Stimulated activated memory B cell treated with anti-CD40 and anti-IgM and Interleukin-4, amounts not matched to agents 10 μg/mL and 1 μg/mL and 100 μg/mL, for 72 hours (primary cell): ENCODE measurements at regions not wholly inside any gene's neighbourhood (a gene's known extent, or its start where the extent isn't known, plus 50 kb on each side); places are given as distances from the start of the nearest gene placed in this dataset.

Source experiments
- ATAC-seq: fragments of 150-1000 bp; cut with Tn5 transposase; 2 replicates; pipeline ENCODE4 v1.10.0; 2021
- H3K27ac Mint-ChIP-seq: one replicate; pipeline ENCODE4 v1.8.0; 2022; ENCODE audit warnings: mild to moderate bottlenecking, mixed read lengths
- H3K27me3 Mint-ChIP-seq: one replicate; pipeline ENCODE4 v1.8.0; 2022; ENCODE audit warnings: mixed read lengths
- H3K36me3 Mint-ChIP-seq: one replicate; pipeline ENCODE4 v1.8.0; 2022; ENCODE audit warnings: mixed read lengths
- H3K4me1 Mint-ChIP-seq: one replicate; pipeline ENCODE4 v1.8.0; 2022; ENCODE audit warnings: mixed read lengths
- H3K4me3 Mint-ChIP-seq: one replicate; pipeline ENCODE4 v1.8.0; 2022; ENCODE audit warnings: mild to moderate bottlenecking, moderate library complexity, mixed read lengths
- H3K9me3 Mint-ChIP-seq: one replicate; pipeline ENCODE4 v1.8.0; 2022; ENCODE audit warnings: mixed read lengths

- Mint-ChIP-seq H3K9me3 (no peaks in the 10 kb centered on the region), H3K4me3 (no peak overlapping the region), H3K4me1 (no peaks in the 10 kb centered on the region), H3K27me3 (no peaks in the 10 kb centered on the region), H3K36me3 (no peaks in the 10 kb centered on the region), H3K27ac (no peak overlapping the region)
- no peak for ATAC-seq
Measured at GRCh38 chr3:22296601-22297000, 545.6 kb upstream of the ZNF385D start.

DNA sequence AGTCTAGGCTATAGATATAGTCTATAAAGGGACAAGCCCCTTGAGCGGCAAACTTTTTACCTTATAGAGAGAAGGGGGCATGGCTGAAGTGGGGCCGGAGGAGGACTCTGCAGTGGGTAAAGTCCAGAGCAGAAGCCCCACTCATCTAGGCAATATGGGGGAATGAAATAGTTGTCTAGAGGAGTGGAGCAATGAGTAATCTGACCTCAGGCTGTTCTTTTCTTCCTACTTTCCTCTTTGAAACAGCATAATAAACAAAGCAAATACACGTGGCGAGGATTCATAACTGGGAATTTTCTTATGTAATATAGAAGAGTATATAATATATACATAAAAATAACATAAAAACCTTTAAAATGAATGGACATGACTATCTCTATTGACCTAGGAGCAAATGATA is 546.4 kb upstream of the ZNF385D start:
- H3K36me3 Mint-ChIP-seq, result no peaks in the 10 kb centered on the region
- H3K27ac Mint-ChIP-seq, result no peak overlapping the region
- H3K4me3 Mint-ChIP-seq, result no peak overlapping the region
- H3K4me1 Mint-ChIP-seq, result no peaks in the 10 kb centered on the region
- no peaks in the 10 kb centered on the region for H3K9me3 Mint-ChIP-seq
- ATAC-seq, result no peak
- H3K27me3 Mint-ChIP-seq, result no peaks in the 10 kb centered on the region

DNA sequence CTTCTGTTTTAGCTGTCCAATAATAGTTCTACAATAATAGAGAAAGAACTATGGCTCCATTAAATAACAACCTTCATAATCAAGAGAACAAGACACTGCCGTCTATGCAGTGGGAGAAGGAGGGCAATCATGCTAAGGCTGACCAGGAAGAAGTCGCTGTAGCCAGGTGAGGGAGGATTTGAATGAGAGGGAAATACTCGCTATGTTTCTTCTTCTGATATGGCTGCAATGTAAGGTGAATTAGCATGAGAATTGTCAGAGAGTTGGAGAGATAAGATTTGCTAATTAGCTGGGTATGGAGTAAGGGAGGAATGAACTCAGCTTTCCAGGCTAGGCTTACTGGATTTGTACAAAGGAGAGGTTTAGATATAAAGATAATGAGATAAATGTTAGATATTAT is 555.4 kb upstream of the ZNF385D start:
- Mint-ChIP-seq H3K4me1 (no peaks in the 10 kb centered on the region), H3K36me3 (no peaks in the 10 kb centered on the region), H3K27me3 (no peaks in the 10 kb centered on the region), H3K4me3 (no peak overlapping the region), H3K9me3 (peaks cover 5% of the 10 kb centered on the region), H3K27ac (no peak overlapping the region)
- ATAC-seq, result no peak

DNA sequence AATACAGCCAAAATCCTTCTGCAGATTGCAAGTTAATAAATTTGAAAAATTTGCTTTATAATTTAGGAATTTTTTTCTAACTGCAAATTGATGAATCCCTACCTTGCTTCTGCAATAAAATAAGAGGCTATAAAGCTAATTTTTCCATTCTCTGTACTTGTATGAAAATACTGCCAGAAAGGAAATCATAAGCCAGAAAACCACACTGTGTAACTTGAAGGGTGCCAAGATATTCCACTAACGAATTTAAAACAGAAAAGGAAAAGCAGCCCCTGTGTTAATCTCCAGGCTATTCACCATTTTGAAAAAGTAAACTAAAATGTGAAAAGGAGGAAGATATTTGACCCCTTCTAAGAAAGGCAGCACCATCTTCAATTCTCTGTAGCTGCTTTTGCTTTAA is 557.9 kb upstream of the ZNF385D start:
- Mint-ChIP-seq H3K27me3 (no peaks in the 10 kb centered on the region), H3K27ac (no peak overlapping the region), H3K4me1 (no peaks in the 10 kb centered on the region), H3K36me3 (no peaks in the 10 kb centered on the region), H3K9me3 (peaks cover 5% of the 10 kb centered on the region), H3K4me3 (no peak overlapping the region)
- no peak for ATAC-seq

GRCh38 chr3:22315925-22316324 is 564.9 kb upstream of the ZNF385D start:
- ATAC-seq, result no peak
- peaks cover 7% of the 10 kb centered on the region for H3K9me3 Mint-ChIP-seq
- no peak overlapping the region for H3K4me3 Mint-ChIP-seq
- H3K36me3 Mint-ChIP-seq, result no peaks in the 10 kb centered on the region
- H3K4me1 Mint-ChIP-seq, result no peaks in the 10 kb centered on the region
- H3K27ac Mint-ChIP-seq, result no peak overlapping the region
- H3K27me3 Mint-ChIP-seq, result no peaks in the 10 kb centered on the region

DNA sequence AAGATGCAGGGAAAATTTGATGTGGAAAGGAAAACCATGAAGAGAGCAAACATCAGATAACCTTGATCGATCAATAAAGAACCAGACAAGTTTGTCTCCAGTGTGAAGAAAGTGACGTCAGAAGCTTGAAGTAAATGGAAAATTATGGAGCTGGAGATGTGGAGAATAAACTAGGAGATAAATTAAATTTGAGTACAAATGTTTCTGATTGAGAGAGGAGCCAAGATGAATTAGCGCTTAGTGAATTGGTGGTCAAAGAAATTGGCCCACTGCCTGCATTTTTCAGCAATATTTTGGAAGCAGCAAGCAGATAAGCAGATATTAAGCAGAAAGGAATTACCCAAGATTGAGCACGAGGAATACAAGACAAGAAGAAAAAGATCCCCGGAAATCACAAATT is 567.3 kb upstream of the ZNF385D start:
- H3K9me3 Mint-ChIP-seq, result peaks cover 2% of the 10 kb centered on the region
- ATAC-seq, result no peak
- no peaks in the 10 kb centered on the region for H3K36me3 Mint-ChIP-seq
- H3K27ac Mint-ChIP-seq, result no peak overlapping the region
- H3K4me3 Mint-ChIP-seq, result no peak overlapping the region
- no peaks in the 10 kb centered on the region for H3K4me1 Mint-ChIP-seq
- H3K27me3 Mint-ChIP-seq, result no peaks in the 10 kb centered on the region

- Mint-ChIP-seq H3K4me3 (no peak overlapping the region), H3K4me1 (no peaks in the 10 kb centered on the region), H3K27ac (no peak overlapping the region), H3K9me3 (peaks cover 2% of the 10 kb centered on the region), H3K36me3 (no peaks in the 10 kb centered on the region), H3K27me3 (no peaks in the 10 kb centered on the region)
- no peak for ATAC-seq
Measured at GRCh38 chr3:22319446-22319845, 568.4 kb upstream of the ZNF385D start.

DNA sequence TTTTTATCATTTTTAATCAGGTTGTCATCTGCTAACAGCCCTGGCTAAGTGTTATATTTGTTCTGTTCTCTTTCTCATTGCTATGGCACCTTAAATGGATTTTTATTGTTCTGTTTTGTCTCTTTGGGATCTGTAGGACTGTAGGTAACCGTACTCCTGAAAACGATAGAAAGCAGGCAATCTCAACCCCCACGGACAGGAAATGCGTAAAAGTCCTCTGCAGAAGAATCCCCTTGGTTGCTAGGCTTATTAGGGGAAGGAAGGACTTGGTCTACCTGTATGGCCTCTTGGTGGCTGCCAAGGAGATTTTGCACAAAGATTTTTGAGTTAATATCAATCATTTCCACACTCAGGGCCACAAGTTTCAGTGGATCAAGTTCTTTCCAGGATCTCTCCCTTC is 571.9 kb upstream of the ZNF385D start:
- Mint-ChIP-seq H3K36me3 (no peaks in the 10 kb centered on the region), H3K4me1 (no peaks in the 10 kb centered on the region), H3K9me3 (no peaks in the 10 kb centered on the region), H3K4me3 (no peak overlapping the region), H3K27ac (no peak overlapping the region), H3K27me3 (no peaks in the 10 kb centered on the region)
- ATAC-seq, result no peak

DNA sequence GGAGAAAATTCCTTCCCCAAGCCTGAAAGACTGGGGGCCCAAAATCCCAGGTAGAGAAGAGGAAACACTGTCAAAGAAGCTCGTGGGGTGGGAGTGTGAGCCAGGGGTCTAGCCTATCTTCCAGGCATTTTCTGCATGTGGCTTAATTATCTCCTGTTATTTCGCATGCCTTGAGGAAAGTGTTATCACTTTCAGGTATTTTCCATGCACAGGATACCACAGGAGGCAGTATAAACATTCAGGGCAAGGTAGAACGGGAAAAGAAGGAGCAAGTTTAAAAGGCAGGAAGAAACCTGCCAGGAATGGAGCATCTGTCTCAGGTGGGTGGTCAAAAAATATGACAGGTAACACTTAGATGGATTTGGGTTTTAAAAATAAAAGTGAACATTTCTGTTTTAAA is 575.3 kb upstream of the ZNF385D start:
- ATAC-seq, result no peak
- H3K27ac Mint-ChIP-seq, result no peak overlapping the region
- no peaks in the 10 kb centered on the region for H3K9me3 Mint-ChIP-seq
- no peaks in the 10 kb centered on the region for H3K27me3 Mint-ChIP-seq
- no peak overlapping the region for H3K4me3 Mint-ChIP-seq
- H3K36me3 Mint-ChIP-seq, result no peaks in the 10 kb centered on the region
- no peaks in the 10 kb centered on the region for H3K4me1 Mint-ChIP-seq

- ATAC-seq, result no peak
- H3K27me3 Mint-ChIP-seq, result no peaks in the 10 kb centered on the region
- H3K4me1 Mint-ChIP-seq, result no peaks in the 10 kb centered on the region
Measured at GRCh38 chr3:22334996-22335395, 584.0 kb upstream of the ZNF385D start.

GRCh38 chr3:22349215-22349851 is 598.3 kb upstream of the ZNF385D start:
- ATAC-seq, result no peak
- no peak overlapping the region for H3K27ac Mint-ChIP-seq
- H3K9me3 Mint-ChIP-seq, result no peaks in the 10 kb centered on the region
- no peaks in the 10 kb centered on the region for H3K4me1 Mint-ChIP-seq
- H3K4me3 Mint-ChIP-seq, result no peak overlapping the region
- H3K27me3 Mint-ChIP-seq, result no peaks in the 10 kb centered on the region
- H3K36me3 Mint-ChIP-seq, result no peaks in the 10 kb centered on the region

More at GRCh38 chr3:22334996-22335395, 584.0 kb upstream of the ZNF385D start:
- H3K27ac Mint-ChIP-seq, result no peak overlapping the region
- no peak overlapping the region for H3K4me3 Mint-ChIP-seq
- H3K36me3 Mint-ChIP-seq, result no peaks in the 10 kb centered on the region
- H3K9me3 Mint-ChIP-seq, result no peaks in the 10 kb centered on the region

DNA sequence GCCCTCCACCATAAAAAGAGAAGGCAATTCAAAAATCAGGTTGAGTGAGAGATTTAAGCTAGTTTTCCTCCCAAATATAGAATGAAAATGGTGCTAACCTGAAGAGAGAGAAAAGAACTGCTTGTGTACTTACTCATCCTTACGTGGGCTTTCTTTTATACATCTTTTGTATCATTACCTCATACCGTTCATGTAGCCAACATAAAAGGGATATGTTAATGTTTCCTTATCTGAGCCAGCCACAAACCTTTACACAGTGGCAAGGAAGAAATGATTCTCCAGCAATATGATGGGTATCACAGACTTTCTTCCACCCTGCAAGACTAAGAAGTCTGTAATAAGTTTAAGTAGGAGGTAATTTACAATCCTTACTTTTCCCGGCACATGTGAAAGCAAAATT is 600.8 kb upstream of the ZNF385D start:
- H3K4me1 Mint-ChIP-seq, result no peaks in the 10 kb centered on the region
- ATAC-seq, result no peak
- no peak overlapping the region for H3K4me3 Mint-ChIP-seq
- no peaks in the 10 kb centered on the region for H3K9me3 Mint-ChIP-seq
- H3K27ac Mint-ChIP-seq, result no peak overlapping the region
- H3K27me3 Mint-ChIP-seq, result no peaks in the 10 kb centered on the region
- no peaks in the 10 kb centered on the region for H3K36me3 Mint-ChIP-seq

DNA sequence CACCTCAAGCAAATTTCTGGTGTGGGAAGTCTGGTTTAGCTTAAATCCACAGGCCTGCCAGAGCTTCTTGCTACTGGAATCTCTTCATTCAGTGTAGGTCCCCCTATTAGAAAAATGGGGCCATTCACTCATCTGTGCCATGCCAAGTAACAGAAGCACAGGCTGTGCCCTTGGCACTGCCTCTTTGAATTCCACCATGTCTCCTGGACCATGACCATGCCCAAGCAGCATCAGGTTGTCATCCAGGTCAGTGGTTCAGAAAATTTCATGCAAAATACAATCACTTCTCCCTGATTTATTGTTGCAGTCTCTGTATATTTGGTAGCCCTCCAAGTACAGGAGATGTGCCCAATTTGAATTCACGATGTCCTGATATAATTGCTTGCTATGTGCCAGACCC is 602.1 kb upstream of the ZNF385D start:
- H3K36me3 Mint-ChIP-seq, result no peaks in the 10 kb centered on the region

DNA sequence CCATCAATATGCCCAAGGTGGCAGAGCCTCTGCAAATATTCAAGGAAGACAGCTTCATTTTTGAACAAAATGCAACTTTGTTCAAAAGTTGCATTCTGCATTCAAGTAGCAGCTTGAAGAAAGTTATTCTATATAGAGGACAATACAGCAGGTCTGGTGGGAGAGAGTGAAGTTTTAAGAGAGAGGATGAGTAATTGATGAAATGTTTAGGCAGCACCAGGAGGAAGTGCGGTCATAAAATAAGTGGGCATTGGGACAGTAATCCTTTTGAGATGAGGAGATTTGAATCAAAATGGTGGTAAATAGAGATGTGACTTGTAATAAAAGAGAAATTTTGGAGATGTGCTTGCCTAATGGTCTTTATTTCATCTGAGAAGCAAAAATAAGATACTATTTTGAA is 607.3 kb upstream of the ZNF385D start:
- H3K9me3 Mint-ChIP-seq, result no peaks in the 10 kb centered on the region
- no peak overlapping the region for H3K27ac Mint-ChIP-seq
- H3K4me3 Mint-ChIP-seq, result no peak overlapping the region
- H3K27me3 Mint-ChIP-seq, result no peaks in the 10 kb centered on the region
- H3K36me3 Mint-ChIP-seq, result no peaks in the 10 kb centered on the region
- H3K4me1 Mint-ChIP-seq, result no peaks in the 10 kb centered on the region
- ATAC-seq, result no peak

More for the DNA sequence above, 602.1 kb upstream of the ZNF385D start:
- Mint-ChIP-seq H3K27me3 (no peaks in the 10 kb centered on the region), H3K4me1 (no peaks in the 10 kb centered on the region), H3K27ac (no peak overlapping the region), H3K4me3 (no peak overlapping the region), H3K9me3 (no peaks in the 10 kb centered on the region)
- no peak for ATAC-seq

DNA sequence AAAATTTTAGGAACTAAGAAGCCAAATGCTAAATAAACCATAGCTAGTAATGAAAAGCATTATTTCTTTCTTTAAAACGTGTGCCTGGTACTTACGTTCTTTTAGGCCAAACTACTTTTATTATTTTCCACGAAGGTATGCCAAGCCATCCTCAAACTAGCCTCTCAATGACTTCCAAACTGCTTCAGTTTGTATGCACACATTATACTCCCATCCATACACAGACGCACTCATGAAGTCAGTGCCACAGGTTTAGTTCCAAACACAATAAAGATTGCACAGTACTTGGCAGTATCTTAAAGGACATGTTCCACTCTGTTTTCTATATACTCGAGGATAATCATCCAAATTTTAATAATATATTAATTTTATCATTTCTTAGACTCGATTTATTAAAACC is 609.2 kb upstream of the ZNF385D start:
- ATAC-seq, result no peak
- Mint-ChIP-seq H3K27ac (no peak overlapping the region), H3K36me3 (no peaks in the 10 kb centered on the region), H3K4me3 (no peak overlapping the region), H3K4me1 (no peaks in the 10 kb centered on the region), H3K27me3 (no peaks in the 10 kb centered on the region), H3K9me3 (no peaks in the 10 kb centered on the region)

GRCh38 chr3:22360970-22361369 is 610.0 kb upstream of the ZNF385D start:
- no peak for ATAC-seq

DNA sequence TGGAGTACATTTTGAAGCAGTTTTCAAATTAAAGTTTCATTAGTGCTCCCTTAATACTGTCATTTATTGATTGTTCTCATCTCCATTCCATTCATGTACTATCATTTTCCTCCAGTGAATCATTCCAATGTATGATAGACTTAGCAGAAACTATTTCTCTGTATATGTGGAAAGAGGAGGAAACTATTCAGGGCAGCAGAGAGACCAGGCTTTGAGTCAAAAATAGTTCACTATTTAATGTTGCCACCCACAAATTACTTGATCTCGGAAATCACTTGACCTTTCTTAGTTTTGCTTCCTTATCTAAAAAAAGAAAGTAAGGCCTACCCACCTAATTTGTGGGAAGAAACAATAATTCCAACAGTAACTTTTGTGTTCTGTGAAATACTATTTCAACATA is 610.5 kb upstream of the ZNF385D start:
- ATAC-seq, result no peak
- H3K9me3 Mint-ChIP-seq, result peaks cover under 1% of the 10 kb centered on the region
- H3K36me3 Mint-ChIP-seq, result no peaks in the 10 kb centered on the region
- H3K27ac Mint-ChIP-seq, result no peak overlapping the region
- H3K4me3 Mint-ChIP-seq, result no peak overlapping the region
- no peaks in the 10 kb centered on the region for H3K27me3 Mint-ChIP-seq
- H3K4me1 Mint-ChIP-seq, result no peaks in the 10 kb centered on the region

More at GRCh38 chr3:22360970-22361369, 610.0 kb upstream of the ZNF385D start:
- no peaks in the 10 kb centered on the region for H3K27me3 Mint-ChIP-seq
- no peaks in the 10 kb centered on the region for H3K36me3 Mint-ChIP-seq
- H3K9me3 Mint-ChIP-seq, result no peaks in the 10 kb centered on the region
- H3K4me1 Mint-ChIP-seq, result no peaks in the 10 kb centered on the region
- H3K27ac Mint-ChIP-seq, result no peak overlapping the region
- H3K4me3 Mint-ChIP-seq, result no peak overlapping the region
